CD4-positive, alpha-beta T cell (primary cell): ENCODE measurements at regions not wholly inside any gene's neighbourhood (a gene's known extent, or its start where the extent isn't known, plus 50 kb on each side); places are given as distances from the start of the nearest gene placed in this dataset.

Experiments
- ATAC-seq: fragments of 200-7000 bp; cut with Tn5 transposase; one replicate; pipeline ENCODE4 v1.10.0; 2022; ENCODE audit warnings: mild to moderate bottlenecking; ENCODE audit not compliant: poor library complexity
- CTCF ChIA-PET: fragments of 350-600 bp; sonication (Branson Sonifier 250); formaldehyde crosslinking; loops from one replicate; lab custom pipeline; 2021; ENCODE audit warnings: antibody characterized with exemption, inconsistent platforms; lab: Charles Lee
- POLR2A ChIA-PET: fragments of 350-600 bp; sonication (Branson Sonifier 250); formaldehyde crosslinking; loops from one replicate; lab custom pipeline; 2021; ENCODE audit warnings: antibody characterized with exemption, inconsistent platforms; lab: Charles Lee
- DNase-seq, 14 experiments: peaks; one replicate each; pipeline ENCODE4 v3.0.0-alpha.2; 2013 to 2020; ENCODE audit warnings: mixed read lengths in 2 of 14
- H3K27ac ChIP-seq, 2 donors: one replicate each; pipeline versions ENCODE4 v1.5.1 to v1.7.0; 2013; ENCODE audit warnings: low read length in 2 of 2, low read depth in 1 of 2, mild to moderate bottlenecking in 1 of 2
- H3K27me3 ChIP-seq, 2 experiments: 1 replicate in 1 of 2; 2 replicates in 1 of 2; pipeline versions ENCODE4 v1.6.1 to v1.7.0; 2013; ENCODE audit warnings: low read length in 2 of 2, control low read depth in 1 of 2, mild to moderate bottlenecking in 1 of 2, moderate library complexity in 1 of 2; ENCODE audit not compliant: insufficient read depth in 2 of 2, control insufficient read depth in 1 of 2
- H3K36me3 ChIP-seq: one replicate; pipeline ENCODE4 v1.6.1; 2013; ENCODE audit warnings: low read length, control low read depth; ENCODE audit not compliant: insufficient read depth
- H3K4me1 ChIP-seq: one replicate; pipeline ENCODE4 v1.6.1; 2013; ENCODE audit warnings: low read length, control low read depth; ENCODE audit not compliant: insufficient read depth
- H3K4me3 ChIP-seq: one replicate; pipeline ENCODE4 v1.5.1; 2013; ENCODE audit warnings: mild to moderate bottlenecking, low read length, moderate library complexity
- H3K9me3 ChIP-seq, 2 experiments: 1 replicate in 1 of 2; 2 replicates in 1 of 2; pipeline versions ENCODE4 v1.6.1 to v1.7.0; 2013; ENCODE audit warnings: low read length in 2 of 2, mild to moderate bottlenecking in 2 of 2, control low read depth in 1 of 2, moderate library complexity in 1 of 2; ENCODE audit not compliant: control insufficient read depth in 1 of 2, insufficient read depth in 1 of 2
- H3K27ac Mint-ChIP-seq: one replicate; pipeline ENCODE4 v1.8.0; 2020; ENCODE audit warnings: mixed read lengths
- H3K27me3 Mint-ChIP-seq: one replicate; pipeline ENCODE4 v1.8.0; 2021; ENCODE audit warnings: mixed read lengths
- H3K36me3 Mint-ChIP-seq: one replicate; pipeline ENCODE4 v1.8.0; 2021; ENCODE audit warnings: low read depth, mixed read lengths
- H3K4me1 Mint-ChIP-seq: one replicate; pipeline ENCODE4 v1.8.0; 2021; ENCODE audit warnings: low read depth, mixed read lengths
- H3K4me3 Mint-ChIP-seq: one replicate; pipeline ENCODE4 v1.8.0; 2020; ENCODE audit warnings: mild to moderate bottlenecking, mixed read lengths
- H3K9me3 Mint-ChIP-seq: one replicate; pipeline ENCODE4 v1.8.0; 2020; ENCODE audit warnings: mixed read lengths
- intact Hi-C, 2 experiments: fragments of 100-400 bp; cut with DNase I in 1 of 2; cut with micrococcal nuclease in 1 of 2; formaldehyde crosslinking; loops; one replicate each; pipeline versions ENCODE4 v1.15.1 to v1.9.0; 2023 to 2025; cut with DNase I, micrococcal nuclease
- TF ChIP-seq, protein P1 (sequence below): fragments of 200-600 bp; IDR thresholded peaks from one replicate; pipeline ENCODE4 v1.8.0; 2022; ENCODE audit warnings: antibody characterized with exemption, mild to moderate bottlenecking

DNA sequence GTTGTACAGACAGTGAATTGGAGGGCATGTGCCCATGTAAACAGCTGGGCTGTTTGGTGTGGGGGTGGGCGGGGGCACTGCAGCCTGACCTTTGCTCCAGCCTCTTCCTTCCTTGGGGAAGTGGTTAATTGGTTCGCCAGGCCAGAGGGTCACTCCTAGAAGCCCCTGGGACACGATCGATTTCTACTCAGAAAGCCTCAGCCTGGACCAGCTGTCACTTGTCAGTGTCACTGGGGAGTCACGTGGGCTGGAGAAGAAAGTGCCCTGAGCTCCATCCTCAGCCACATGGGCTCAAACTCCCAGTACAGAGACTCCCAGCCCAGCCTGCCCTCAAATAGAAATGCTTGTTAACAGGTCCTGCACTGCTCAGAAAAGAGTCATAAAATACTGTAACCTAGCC is 423.8 kb upstream of the SULF2 start:
- H3K27ac ChIP-seq = no peak overlapping the region
- peaks cover 0 to 3% of the 10 kb centered on the region in 2 experiments for H3K9me3 ChIP-seq
- Mint-ChIP-seq H3K9me3 (no peaks in the 10 kb centered on the region), H3K27ac (no peak overlapping the region), H3K27me3 (no peaks in the 10 kb centered on the region), H3K4me1 (no peaks in the 10 kb centered on the region), H3K36me3 (no peaks in the 10 kb centered on the region), H3K4me3 (no peak overlapping the region)
- no peak overlapping the region for H3K4me3 ChIP-seq
- POLR2A ChIA-PET = no interaction called here
- no peaks in the 10 kb centered on the region for H3K4me1 ChIP-seq
- TF ChIP-seq, protein P1, sequence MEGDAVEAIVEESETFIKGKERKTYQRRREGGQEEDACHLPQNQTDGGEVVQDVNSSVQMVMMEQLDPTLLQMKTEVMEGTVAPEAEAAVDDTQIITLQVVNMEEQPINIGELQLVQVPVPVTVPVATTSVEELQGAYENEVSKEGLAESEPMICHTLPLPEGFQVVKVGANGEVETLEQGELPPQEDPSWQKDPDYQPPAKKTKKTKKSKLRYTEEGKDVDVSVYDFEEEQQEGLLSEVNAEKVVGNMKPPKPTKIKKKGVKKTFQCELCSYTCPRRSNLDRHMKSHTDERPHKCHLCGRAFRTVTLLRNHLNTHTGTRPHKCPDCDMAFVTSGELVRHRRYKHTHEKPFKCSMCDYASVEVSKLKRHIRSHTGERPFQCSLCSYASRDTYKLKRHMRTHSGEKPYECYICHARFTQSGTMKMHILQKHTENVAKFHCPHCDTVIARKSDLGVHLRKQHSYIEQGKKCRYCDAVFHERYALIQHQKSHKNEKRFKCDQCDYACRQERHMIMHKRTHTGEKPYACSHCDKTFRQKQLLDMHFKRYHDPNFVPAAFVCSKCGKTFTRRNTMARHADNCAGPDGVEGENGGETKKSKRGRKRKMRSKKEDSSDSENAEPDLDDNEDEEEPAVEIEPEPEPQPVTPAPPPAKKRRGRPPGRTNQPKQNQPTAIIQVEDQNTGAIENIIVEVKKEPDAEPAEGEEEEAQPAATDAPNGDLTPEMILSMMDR = no peak
- H3K27me3 ChIP-seq = no peaks in the 10 kb centered on the region
- H3K36me3 ChIP-seq = no peaks in the 10 kb centered on the region
- intact Hi-C loops = no loop called here
- CTCF ChIA-PET = no interaction called here
- DNase-seq (no peak), ATAC-seq (no peak)

DNA sequence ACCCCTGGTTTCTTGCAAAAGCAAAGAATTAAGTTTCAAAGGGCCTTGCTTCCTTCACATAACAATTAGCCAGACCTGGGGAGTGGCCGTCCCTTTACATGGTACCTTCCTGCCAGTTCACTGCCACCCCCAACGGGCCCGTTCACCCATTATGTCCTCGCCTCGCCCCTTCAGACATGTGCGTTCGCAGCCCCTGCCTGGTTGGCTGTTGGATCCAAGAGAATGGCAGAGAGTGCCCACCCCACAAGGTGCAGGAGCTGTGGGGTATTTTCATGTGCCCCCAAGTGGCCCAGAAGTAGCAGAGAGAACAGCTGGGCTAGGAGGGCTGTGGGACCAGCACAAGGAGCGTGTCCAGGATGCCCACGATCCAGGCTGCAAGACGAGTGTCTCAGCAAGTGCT is 422.9 kb upstream of the SULF2 start:
- ChIA-PET POLR2A (no interaction called here), CTCF (no interaction called here)
- no peak for ATAC-seq
- Mint-ChIP-seq H3K27me3 (no peaks in the 10 kb centered on the region), H3K36me3 (no peaks in the 10 kb centered on the region), H3K4me1 (no peaks in the 10 kb centered on the region), H3K27ac (no peak overlapping the region), H3K4me3 (no peak overlapping the region), H3K9me3 (no peaks in the 10 kb centered on the region)
- Histone ChIP-seq H3K36me3 (no peaks in the 10 kb centered on the region), H3K9me3 (peaks cover 0 to 3% of the 10 kb centered on the region in 2 experiments), H3K27ac (no peak overlapping the region), H3K4me1 (no peaks in the 10 kb centered on the region), H3K27me3 (no peaks in the 10 kb centered on the region), H3K4me3 (no peak overlapping the region)
- DNase-seq = no peak
- intact Hi-C loops = no loop called here
- TF ChIP-seq, protein P1 = no peak

DNA sequence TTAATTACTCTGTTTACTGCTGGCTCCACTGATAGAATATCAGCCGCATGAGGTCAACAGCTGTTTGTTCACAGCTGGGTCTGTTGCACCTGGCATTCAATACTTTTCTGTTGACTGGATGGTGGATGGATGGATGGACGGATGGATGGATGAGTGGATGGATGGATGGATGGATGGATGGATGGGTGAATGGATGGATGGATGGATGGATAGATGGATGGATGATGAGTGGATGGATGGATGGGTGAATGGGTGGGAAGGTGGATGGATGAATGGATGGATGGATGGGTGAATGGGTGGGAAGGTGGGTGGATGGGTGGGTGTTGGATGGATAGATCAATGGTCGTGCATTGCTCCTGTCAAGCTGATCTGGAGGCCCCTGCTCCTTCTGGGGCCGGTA is 422.2 kb upstream of the SULF2 start:
- Mint-ChIP-seq H3K36me3 (no peaks in the 10 kb centered on the region), H3K4me1 (no peaks in the 10 kb centered on the region), H3K9me3 (no peaks in the 10 kb centered on the region), H3K27ac (no peak overlapping the region), H3K4me3 (no peak overlapping the region), H3K27me3 (no peaks in the 10 kb centered on the region)
- Histone ChIP-seq H3K36me3 (no peaks in the 10 kb centered on the region), H3K4me1 (no peaks in the 10 kb centered on the region), H3K27ac (no peak overlapping the region), H3K9me3 (peaks cover 0 to 3% of the 10 kb centered on the region in 2 experiments), H3K4me3 (no peak overlapping the region), H3K27me3 (no peaks in the 10 kb centered on the region)
- CTCF ChIA-PET = no interaction called here
- no peak for ATAC-seq
- TF ChIP-seq, protein P1 = no peak
- intact Hi-C loops = no loop called here
- DNase-seq = no peak
- POLR2A ChIA-PET = no interaction called here
